ENCODE measurements at regions not wholly inside any gene's neighbourhood (a gene's known extent, or its start where the extent isn't known, plus 50 kb on each side); places are given as distances from the start of the nearest gene placed in this dataset.

DNA sequence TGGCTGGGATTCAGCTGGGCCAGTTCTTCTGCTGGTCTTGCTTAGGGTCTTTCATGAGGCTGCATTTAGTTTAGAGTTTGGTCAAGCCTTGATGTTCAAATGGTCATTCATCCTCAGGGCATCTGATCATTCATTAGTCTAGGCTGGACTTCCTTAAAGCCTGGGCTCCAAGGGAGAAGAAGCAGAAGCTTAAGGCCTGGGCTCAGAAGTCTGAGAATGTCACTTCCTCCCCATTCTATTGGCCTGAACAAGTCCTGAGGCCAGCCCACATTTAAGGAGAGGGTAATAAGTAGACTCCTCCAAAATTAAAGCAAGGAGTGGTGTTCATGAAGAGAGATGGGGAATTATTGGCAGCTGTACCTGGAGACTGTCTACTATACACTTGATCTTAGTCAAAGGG is 193.2 kb upstream of the HABP2 start:
- Histone ChIP-seq H3K9me3 (ENCODE audit: control insufficient read depth in 2 of 2, low read length in 2 of 2) (no peaks in the 10 kb centered on the region), H3K4me3 (ENCODE audit: low read depth, low read length) (no peak overlapping the region), H3K27ac (ENCODE audit: insufficient read depth, low read length, poor library complexity, severe bottlenecking) (no peak overlapping the region), H3K4me1 (ENCODE audit: control insufficient read depth, insufficient read depth, low read length, poor library complexity, severe bottlenecking) (no peaks in the 10 kb centered on the region), H3K36me3 (ENCODE audit: control insufficient read depth, insufficient read depth, low read length) (no peaks in the 10 kb centered on the region), H3K27me3 (ENCODE audit: control insufficient read depth, insufficient read depth, low read length) (no peaks in the 10 kb centered on the region)
- Mint-ChIP-seq H3K36me3 (no peaks in the 10 kb centered on the region), H3K27ac (no peak overlapping the region), H3K4me3 (no peak overlapping the region), H3K27me3 (peaks cover 8% of the 10 kb centered on the region), H3K4me1 (peaks cover 0 to 4% (median 0%) of the 10 kb centered on the region in 4 donors), H3K9me3 (peaks cover 0 to 2% (median 0%) of the 10 kb centered on the region in 7 donors)
- ATAC-seq (ENCODE audit: low read depth in 2 of 2) (no peak), DNase-seq (no peak)

DNA sequence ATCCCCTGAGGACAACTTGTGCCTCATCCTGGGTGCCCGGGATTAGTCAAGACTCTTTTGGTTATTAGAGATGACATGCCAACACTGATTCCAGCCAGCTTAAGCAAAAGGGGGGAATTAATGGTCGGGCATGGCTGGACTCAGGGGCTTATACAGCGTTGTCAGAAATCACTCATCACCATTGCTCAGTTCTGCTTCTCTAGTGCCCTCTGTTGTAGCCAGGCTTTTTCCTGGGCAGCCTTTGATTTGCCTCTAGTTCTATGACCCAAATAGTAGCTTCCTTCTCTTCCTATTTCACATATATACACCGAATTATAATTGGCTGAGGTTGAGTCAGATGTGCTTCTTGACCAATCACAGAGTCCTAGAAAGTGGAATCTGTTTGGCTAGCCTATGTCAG is 192.0 kb upstream of the HABP2 start:
- no peak overlapping the region for H3K4me3 Mint-ChIP-seq
- DNase-seq (no peak), ATAC-seq (ENCODE audit: low read depth in 2 of 2) (no peak)
- H3K36me3 Mint-ChIP-seq: no peaks in the 10 kb centered on the region
- peaks cover 4% of the 10 kb centered on the region for H3K27me3 Mint-ChIP-seq
- H3K4me3 ChIP-seq (ENCODE audit: low read depth, low read length): no peak overlapping the region
- H3K9me3 ChIP-seq (ENCODE audit: control insufficient read depth in 2 of 2, low read length in 2 of 2): no peaks in the 10 kb centered on the region
- H3K27ac ChIP-seq (ENCODE audit: insufficient read depth, low read length, poor library complexity, severe bottlenecking): no peak overlapping the region
- peaks cover 0 to 5% (median 1%) of the 10 kb centered on the region in 7 donors for H3K9me3 Mint-ChIP-seq
- no peak overlapping the region for H3K27ac Mint-ChIP-seq
- no peaks in the 10 kb centered on the region for H3K4me1 ChIP-seq (ENCODE audit: control insufficient read depth, insufficient read depth, low read length, poor library complexity, severe bottlenecking)
- H3K27me3 ChIP-seq (ENCODE audit: control insufficient read depth, insufficient read depth, low read length): no peaks in the 10 kb centered on the region
- no peaks in the 10 kb centered on the region for H3K36me3 ChIP-seq (ENCODE audit: control insufficient read depth, insufficient read depth, low read length)
- H3K4me1 Mint-ChIP-seq: peaks cover 0 to 4% (median 0%) of the 10 kb centered on the region in 4 donors

DNA sequence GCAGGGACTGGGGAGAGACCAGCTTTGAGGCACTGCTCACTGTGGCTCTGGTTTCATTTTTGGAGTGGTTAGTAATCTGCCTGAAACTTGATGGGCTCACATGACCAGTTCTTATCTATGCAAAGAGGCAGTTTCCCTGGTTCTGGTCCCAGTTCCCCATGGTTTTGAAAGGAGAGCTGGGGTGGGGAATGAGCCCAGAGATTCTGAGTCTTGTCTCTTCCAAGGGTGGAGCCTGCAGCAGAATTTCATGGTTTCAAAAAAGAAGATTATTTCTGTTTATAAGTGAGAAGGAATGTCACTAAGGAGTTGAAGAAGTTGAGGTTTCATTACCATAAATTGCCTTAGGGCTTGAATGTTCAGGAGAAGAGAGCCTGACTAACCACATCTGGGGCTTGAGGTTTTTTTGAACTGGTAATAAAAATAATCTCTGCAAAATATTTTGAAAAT is 190.2 kb upstream of the HABP2 start:
- Histone ChIP-seq H3K4me3 (ENCODE audit: low read depth, low read length) (no peak overlapping the region), H3K27ac (ENCODE audit: insufficient read depth, low read length, poor library complexity, severe bottlenecking) (no peak overlapping the region), H3K27me3 (ENCODE audit: control insufficient read depth, insufficient read depth, low read length) (no peaks in the 10 kb centered on the region), H3K36me3 (ENCODE audit: control insufficient read depth, insufficient read depth, low read length) (no peaks in the 10 kb centered on the region), H3K9me3 (ENCODE audit: control insufficient read depth in 2 of 2, low read length in 2 of 2) (no peaks in the 10 kb centered on the region), H3K4me1 (ENCODE audit: control insufficient read depth, insufficient read depth, low read length, poor library complexity, severe bottlenecking) (no peaks in the 10 kb centered on the region)
- Mint-ChIP-seq H3K27ac (no peak overlapping the region), H3K27me3 (peaks cover 4% of the 10 kb centered on the region), H3K4me1 (peaks cover 0 to 4% (median 0%) of the 10 kb centered on the region in 4 donors), H3K4me3 (no peak overlapping the region), H3K9me3 (peaks cover 0 to 5% (median 1%) of the 10 kb centered on the region in 7 donors), H3K36me3 (no peaks in the 10 kb centered on the region)
- ATAC-seq (ENCODE audit: low read depth in 2 of 2) (no peak), DNase-seq (no peak)

DNA sequence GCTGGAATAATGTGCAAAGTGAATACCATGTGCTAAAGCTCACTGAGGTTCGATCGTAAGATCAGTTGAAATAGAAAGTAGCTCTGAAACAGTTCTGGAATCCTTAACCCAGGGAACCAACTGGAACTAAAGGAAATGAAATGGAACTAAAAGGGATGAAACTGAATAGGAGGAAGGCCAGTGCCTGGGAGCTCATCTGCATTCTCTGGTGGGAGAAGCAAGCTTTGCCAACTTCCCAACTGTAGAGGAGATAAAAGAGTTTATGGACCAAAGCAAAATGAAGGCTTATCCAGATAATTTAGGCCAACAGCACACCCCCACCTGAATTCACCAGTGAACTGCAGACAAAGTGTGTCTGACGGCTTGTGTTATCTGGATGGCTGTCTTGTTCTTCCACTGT is 188.6 kb upstream of the HABP2 start:
- H3K36me3 ChIP-seq (ENCODE audit: control insufficient read depth, insufficient read depth, low read length): no peaks in the 10 kb centered on the region
- no peaks in the 10 kb centered on the region for H3K4me1 ChIP-seq (ENCODE audit: control insufficient read depth, insufficient read depth, low read length, poor library complexity, severe bottlenecking)
- H3K9me3 ChIP-seq (ENCODE audit: control insufficient read depth in 2 of 2, low read length in 2 of 2): no peaks in the 10 kb centered on the region
- H3K27me3 ChIP-seq (ENCODE audit: control insufficient read depth, insufficient read depth, low read length): no peaks in the 10 kb centered on the region
- no peak overlapping the region for H3K27ac Mint-ChIP-seq
- H3K4me3 Mint-ChIP-seq: no peak overlapping the region
- no peak for ATAC-seq (ENCODE audit: low read depth in 2 of 2)
- no peaks in the 10 kb centered on the region for H3K36me3 Mint-ChIP-seq
- no peak overlapping the region for H3K27ac ChIP-seq (ENCODE audit: insufficient read depth, low read length, poor library complexity, severe bottlenecking)
- DNase-seq: no peak
- H3K9me3 Mint-ChIP-seq: peaks cover 0 to 5% (median 1%) of the 10 kb centered on the region in 7 donors
- H3K4me3 ChIP-seq (ENCODE audit: low read depth, low read length): no peak overlapping the region
- H3K4me1 Mint-ChIP-seq: peaks cover 0 to 4% (median 0%) of the 10 kb centered on the region in 4 donors
- peaks cover 4% of the 10 kb centered on the region for H3K27me3 Mint-ChIP-seq

- no peak for ATAC-seq (ENCODE audit: low read depth in 2 of 2)
- Mint-ChIP-seq H3K9me3 (peaks cover 0 to 5% (median 0%) of the 10 kb centered on the region in 7 donors), H3K27ac (no peak overlapping the region), H3K27me3 (peaks cover 3% of the 10 kb centered on the region), H3K4me1 (no peaks in the 10 kb centered on the region), H3K36me3 (no peaks in the 10 kb centered on the region), H3K4me3 (no peak overlapping the region)
- H3K9me3 ChIP-seq (ENCODE audit: control insufficient read depth in 2 of 2, low read length in 2 of 2): no peaks in the 10 kb centered on the region
- no peak overlapping the region for H3K27ac ChIP-seq (ENCODE audit: insufficient read depth, low read length, poor library complexity, severe bottlenecking)
- DNase-seq: no peak
- no peaks in the 10 kb centered on the region for H3K27me3 ChIP-seq (ENCODE audit: control insufficient read depth, insufficient read depth, low read length)
- no peaks in the 10 kb centered on the region for H3K4me1 ChIP-seq (ENCODE audit: control insufficient read depth, insufficient read depth, low read length, poor library complexity, severe bottlenecking)
- H3K4me3 ChIP-seq (ENCODE audit: low read depth, low read length): no peak overlapping the region
- no peaks in the 10 kb centered on the region for H3K36me3 ChIP-seq (ENCODE audit: control insufficient read depth, insufficient read depth, low read length)
Observed at GRCh38 chr10:113368666-113369364, 184.0 kb upstream of the HABP2 start.

GRCh38 chr10:113369365-113369694 is 183.5 kb upstream of the HABP2 start:
- Mint-ChIP-seq H3K9me3 (peaks cover 0 to 5% (median 0%) of the 10 kb centered on the region in 7 donors), H3K27ac (no peak overlapping the region), H3K4me1 (no peaks in the 10 kb centered on the region), H3K27me3 (peaks cover 5% of the 10 kb centered on the region), H3K4me3 (no peak overlapping the region), H3K36me3 (no peaks in the 10 kb centered on the region)
- Histone ChIP-seq H3K27ac (ENCODE audit: insufficient read depth, low read length, poor library complexity, severe bottlenecking) (no peak overlapping the region), H3K9me3 (ENCODE audit: control insufficient read depth in 2 of 2, low read length in 2 of 2) (no peaks in the 10 kb centered on the region), H3K4me1 (ENCODE audit: control insufficient read depth, insufficient read depth, low read length, poor library complexity, severe bottlenecking) (no peaks in the 10 kb centered on the region), H3K36me3 (ENCODE audit: control insufficient read depth, insufficient read depth, low read length) (no peaks in the 10 kb centered on the region), H3K27me3 (ENCODE audit: control insufficient read depth, insufficient read depth, low read length) (no peaks in the 10 kb centered on the region), H3K4me3 (ENCODE audit: low read depth, low read length) (no peak overlapping the region)
- DNase-seq (no peak), ATAC-seq (ENCODE audit: low read depth in 2 of 2) (no peak)

- Histone ChIP-seq H3K27me3 (ENCODE audit: control insufficient read depth, insufficient read depth, low read length) (no peaks in the 10 kb centered on the region), H3K36me3 (ENCODE audit: control insufficient read depth, insufficient read depth, low read length) (no peaks in the 10 kb centered on the region), H3K4me1 (ENCODE audit: control insufficient read depth, insufficient read depth, low read length, poor library complexity, severe bottlenecking) (no peaks in the 10 kb centered on the region), H3K4me3 (ENCODE audit: low read depth, low read length) (no peak overlapping the region), H3K9me3 (ENCODE audit: control insufficient read depth in 2 of 2, low read length in 2 of 2) (no peaks in the 10 kb centered on the region), H3K27ac (ENCODE audit: insufficient read depth, low read length, poor library complexity, severe bottlenecking) (no peak overlapping the region)
- DNase-seq (no peak), ATAC-seq (ENCODE audit: low read depth in 2 of 2) (no peak)
- Mint-ChIP-seq H3K27me3 (peaks cover 9% of the 10 kb centered on the region), H3K4me3 (no peak overlapping the region), H3K9me3 (no peaks in the 10 kb centered on the region), H3K27ac (no peak overlapping the region), H3K36me3 (no peaks in the 10 kb centered on the region), H3K4me1 (peaks cover 0 to 5% (median under 1%) of the 10 kb centered on the region in 4 donors)
Observed at GRCh38 chr10:113376428-113376827, 176.4 kb upstream of the HABP2 start.

DNA sequence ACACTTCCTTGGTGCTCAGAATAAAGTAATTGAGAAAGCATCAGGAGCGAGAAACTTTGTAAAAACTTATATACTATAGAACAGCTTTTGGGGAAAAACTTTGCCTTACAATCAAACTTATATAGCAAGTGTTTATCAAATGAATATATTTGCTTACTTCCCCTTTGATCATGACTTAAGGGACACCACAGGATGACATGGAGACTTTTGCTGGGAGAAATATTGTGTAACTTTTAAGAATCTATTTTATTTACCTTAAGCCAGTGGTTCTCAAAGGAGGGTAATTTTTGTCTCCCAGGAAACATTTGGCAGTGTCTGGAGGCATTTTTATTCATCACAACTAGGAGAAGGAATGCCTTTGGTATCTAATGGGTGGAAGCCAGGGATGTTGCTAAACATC is 173.8 kb upstream of the HABP2 start:
- H3K27ac Mint-ChIP-seq: no peak overlapping the region
- DNase-seq (no peak), ATAC-seq (ENCODE audit: low read depth in 2 of 2) (no peak)
- Histone ChIP-seq H3K36me3 (ENCODE audit: control insufficient read depth, insufficient read depth, low read length) (no peaks in the 10 kb centered on the region), H3K4me3 (ENCODE audit: low read depth, low read length) (no peak overlapping the region), H3K27me3 (ENCODE audit: control insufficient read depth, insufficient read depth, low read length) (no peaks in the 10 kb centered on the region), H3K27ac (ENCODE audit: insufficient read depth, low read length, poor library complexity, severe bottlenecking) (no peak overlapping the region), H3K9me3 (ENCODE audit: control insufficient read depth in 2 of 2, low read length in 2 of 2) (no peaks in the 10 kb centered on the region), H3K4me1 (ENCODE audit: control insufficient read depth, insufficient read depth, low read length, poor library complexity, severe bottlenecking) (no peaks in the 10 kb centered on the region)
- no peak overlapping the region for H3K4me3 Mint-ChIP-seq
- no peaks in the 10 kb centered on the region for H3K36me3 Mint-ChIP-seq
- peaks cover 9% of the 10 kb centered on the region for H3K27me3 Mint-ChIP-seq
- no peaks in the 10 kb centered on the region for H3K9me3 Mint-ChIP-seq
- H3K4me1 Mint-ChIP-seq: peaks cover 5 to 21% (median 11%) of the 10 kb centered on the region in 4 donors
